KG1 (cell line): ENCODE measurements at regions not wholly inside any gene's neighbourhood (a gene's known extent, or its start where the extent isn't known, plus 50 kb on each side); places are given as distances from the start of the nearest gene placed in this dataset.
"Not testable (repeated sequence)": the region's sequence is repeated elsewhere in the genome, so short reads cannot be mapped to it uniquely, and the experiment has no call there.

Experiments used
- DNase-seq: peaks from one replicate; lab custom pipeline; 2025; lab: John Stamatoyannopoulos, UW

DNA sequence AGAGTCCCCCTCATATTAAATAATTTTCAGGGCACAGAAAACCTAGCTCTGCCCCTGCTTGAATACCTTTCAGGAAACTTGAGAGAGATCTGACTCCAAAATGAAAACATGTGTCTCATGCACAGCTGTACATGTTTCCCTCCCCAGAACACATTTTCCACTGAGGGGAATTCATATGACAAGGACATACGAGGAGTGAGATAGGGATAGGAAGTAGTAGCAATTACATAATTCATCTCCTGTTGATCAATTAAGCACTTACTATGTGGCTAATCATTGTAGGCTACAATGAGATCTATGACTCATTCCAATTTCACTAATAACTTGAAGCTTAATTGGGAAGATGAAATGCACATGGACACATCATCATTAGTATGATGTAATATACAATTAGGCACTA is 302.1 kb downstream of the PCDH11X start:
- not testable (repeated sequence) for DNase-seq

DNA sequence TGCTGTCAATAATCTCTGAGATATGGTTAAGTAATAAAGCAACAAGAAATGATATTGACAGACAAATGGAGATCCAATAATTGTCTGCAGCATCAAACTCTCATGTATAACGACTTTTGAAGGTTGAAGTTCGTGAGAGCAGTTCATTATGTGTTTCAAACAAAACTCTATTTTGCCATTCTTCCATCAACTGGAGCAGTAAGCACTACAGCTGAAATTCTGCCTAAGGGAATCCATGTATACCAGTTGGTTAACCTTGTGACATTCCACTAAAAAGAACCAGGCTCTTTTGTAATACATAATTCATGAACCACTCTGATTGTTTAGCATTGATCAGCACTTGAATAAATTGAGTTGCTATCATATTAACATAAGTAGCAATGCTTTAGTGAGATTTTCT is 311.6 kb downstream of the PCDH11X start:
- DNase-seq = not testable (repeated sequence)

DNA sequence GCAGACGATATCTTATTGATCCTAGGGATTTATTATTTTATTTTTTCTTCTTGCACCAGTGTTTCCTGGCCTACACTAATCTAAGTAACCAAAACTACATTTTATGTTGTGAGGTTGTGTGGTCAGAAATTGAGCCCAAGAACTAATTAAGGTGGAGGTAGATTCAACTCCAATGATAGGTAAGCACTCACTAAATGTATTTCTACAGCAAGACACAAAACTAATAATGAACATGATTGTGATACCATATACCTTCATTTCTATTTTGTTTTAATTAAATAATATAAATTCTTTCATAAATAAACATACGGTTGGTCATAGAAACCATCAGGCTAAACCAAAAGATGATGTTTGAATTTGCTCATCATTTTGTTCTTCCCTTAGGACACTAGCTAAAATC is 319.0 kb downstream of the PCDH11X start:
- DNase-seq = not testable (repeated sequence)

DNA sequence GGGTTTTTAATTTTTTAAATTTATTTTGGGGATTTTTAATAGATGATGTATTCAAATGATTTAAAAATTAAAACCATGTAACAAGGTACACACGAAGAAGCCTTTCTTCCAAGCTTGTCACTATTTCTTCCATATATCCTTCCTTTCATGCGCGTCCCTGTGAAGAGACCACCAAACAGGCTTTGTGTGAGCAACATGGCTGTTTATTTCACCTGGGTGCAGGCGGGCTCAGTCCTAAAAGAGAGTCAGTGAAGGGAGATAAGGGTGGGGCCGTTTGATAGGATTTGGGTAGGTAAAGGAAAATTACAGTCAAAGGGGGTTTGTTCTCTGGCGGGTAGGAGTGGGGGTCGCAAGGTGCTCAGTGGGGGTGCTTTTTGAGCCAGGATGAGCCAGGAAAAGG is 320.9 kb downstream of the PCDH11X start:
- not testable (repeated sequence) for DNase-seq

DNA sequence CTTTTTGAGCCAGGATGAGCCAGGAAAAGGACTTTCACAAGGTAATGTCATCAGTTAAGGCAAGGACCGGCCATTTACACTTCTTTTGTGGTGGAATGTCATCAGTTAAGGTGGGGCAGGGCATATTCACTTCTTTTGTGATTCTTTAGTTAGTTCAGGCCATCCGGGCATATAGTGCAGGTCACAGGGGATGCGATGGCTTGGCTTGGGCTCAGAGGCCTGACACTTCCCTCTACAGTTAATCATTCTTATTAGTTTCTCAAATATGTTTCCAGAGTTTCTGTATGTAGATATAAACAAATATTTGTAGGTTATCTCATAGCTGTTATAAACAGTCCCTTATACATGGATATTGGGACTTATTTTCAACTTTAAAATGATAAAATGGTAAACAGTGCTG is 326.5 kb downstream of the PCDH11X start:
- DNase-seq = not testable (repeated sequence)

DNA sequence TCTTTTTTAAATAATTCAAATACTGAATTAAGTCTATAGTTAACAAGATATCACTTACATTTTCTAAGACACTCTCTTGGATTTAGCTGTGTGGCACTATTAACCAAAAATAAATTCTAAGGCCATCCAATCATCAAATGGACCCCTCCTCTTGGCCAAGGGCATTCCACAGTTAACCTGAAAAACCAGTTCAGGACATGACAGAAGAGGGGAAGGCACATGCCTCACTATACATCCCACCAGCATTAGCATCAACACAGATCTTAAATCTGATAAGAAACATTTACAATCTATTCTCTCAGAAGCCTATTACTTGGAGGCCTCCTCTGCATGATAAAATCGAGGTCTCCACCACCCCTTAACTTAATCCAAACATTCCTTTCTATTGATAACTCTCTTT is 327.5 kb downstream of the PCDH11X start:
- DNase-seq = not testable (repeated sequence)

DNA sequence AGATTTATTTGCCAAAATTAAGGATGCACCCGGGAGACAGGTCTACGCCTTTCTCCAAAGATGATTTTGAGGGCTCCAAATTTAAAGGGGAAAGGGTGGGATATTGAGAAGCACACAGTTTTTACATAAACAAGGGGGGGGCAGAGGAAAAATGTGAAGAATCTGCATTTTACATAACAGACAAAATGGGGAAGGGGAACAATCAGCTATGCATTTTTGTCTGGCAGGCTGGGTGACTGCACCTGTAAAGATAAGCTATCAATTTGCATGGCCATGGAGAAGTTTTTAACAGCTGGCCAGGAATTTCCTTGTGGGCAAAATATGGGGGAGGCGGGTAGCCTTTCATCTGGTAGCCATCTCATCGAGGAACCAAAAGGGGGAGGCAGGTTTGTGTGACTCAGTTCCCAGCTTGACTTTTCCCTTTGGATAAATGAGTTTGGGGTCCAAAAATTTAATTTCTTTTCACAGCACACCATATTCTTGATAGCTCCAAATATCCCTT is 331.3 kb downstream of the PCDH11X start:
- not testable (repeated sequence) for DNase-seq

DNA sequence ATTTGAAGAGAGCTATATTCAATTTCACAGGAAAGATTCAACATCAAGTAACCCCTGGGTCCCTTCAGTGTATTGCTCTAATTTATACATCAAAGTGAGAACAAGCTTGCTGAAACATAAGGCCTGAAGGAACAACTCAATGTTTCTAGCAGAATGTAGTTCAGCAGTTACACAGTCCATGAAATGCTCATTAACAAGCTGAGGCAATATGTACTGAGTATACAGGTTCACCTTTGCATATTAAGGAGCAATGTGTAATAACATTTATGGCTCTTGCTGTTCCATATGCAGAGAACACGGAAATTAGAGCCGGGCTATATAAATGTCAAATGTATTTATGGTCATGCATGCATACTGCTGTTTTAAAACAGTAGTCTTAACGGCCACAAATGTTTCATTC is 338.5 kb downstream of the PCDH11X start:
- not testable (repeated sequence) for DNase-seq

DNA sequence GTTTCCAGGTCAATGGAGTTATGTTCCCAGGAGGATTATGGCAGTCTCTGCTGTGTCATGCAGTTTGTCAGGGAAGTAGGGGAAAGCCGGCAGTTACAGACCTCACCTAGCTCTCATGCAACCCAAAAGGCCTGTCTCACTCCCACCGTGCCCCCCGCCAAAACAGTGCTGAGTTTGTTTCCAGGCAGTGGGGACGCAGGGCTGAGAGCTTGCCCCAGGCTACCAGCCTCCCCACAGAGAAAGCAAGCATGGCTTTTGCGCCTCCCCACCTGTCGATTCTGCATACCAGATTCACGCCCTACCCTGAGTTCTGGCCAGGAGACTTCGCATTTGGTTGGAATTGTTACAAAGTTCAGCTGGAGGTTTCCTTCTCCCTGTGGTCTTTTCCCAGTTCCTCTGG is 383.9 kb downstream of the PCDH11X start:
- not testable (repeated sequence) for DNase-seq

DNA sequence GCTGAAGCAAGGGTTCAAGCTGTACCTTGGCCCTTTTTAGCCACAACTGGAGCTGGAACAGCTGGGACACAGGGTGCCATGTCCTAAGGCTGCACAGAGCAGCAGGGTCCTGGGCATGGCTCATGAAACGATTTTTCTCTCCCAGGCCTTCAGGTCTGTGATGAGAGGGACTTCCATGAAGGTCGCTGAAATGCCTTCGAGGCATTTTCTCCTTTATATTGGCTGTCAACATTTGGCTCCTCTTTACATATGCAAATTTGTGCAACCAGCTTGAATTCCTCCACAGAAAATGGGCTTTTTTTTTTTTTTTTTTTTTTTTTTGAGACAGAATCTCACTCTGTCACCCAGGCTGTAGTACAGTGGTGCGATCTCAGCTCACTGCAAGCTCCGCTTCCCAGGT is 430.8 kb downstream of the PCDH11X start:
- no peak for DNase-seq

DNA sequence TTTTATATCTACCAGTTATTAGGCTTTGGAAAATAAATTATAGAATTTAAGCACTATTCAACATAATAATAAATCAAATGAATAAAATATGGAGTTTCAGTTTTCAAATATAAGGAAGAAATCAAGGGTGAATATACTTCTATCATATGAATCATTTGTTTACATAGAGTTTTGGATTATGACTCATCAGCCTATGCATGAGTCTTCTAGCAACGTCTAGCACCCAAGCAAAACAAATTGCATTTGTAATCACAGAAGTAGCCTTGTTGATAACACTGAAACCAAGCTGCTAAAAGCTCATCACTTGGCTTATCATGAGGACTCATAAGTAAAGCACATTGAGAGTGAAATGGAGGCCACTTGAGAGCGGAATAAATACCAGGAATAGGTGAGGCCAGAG is 434.6 kb downstream of the PCDH11X start:
- no peak for DNase-seq

DNA sequence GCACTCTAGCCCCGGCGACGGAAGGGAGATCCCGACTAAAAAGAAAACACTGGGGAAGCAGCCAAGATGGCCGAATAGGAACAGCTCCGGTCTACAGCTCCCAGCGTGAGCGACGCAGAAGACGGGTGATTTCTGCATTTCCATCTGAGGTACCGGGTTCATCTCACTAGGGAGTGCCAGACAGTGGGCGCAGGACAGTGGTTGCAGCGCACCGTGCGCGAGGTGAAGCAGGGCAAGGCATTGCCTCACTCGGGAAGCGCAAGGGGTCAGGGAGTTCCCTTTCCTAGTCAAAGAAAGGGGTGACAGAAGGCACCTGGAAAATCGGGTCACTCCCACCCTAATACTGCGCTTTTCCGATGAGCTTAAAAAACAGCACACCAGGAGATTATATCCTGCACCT is 435.8 kb downstream of the PCDH11X start:
- DNase-seq = not testable (repeated sequence)

DNA sequence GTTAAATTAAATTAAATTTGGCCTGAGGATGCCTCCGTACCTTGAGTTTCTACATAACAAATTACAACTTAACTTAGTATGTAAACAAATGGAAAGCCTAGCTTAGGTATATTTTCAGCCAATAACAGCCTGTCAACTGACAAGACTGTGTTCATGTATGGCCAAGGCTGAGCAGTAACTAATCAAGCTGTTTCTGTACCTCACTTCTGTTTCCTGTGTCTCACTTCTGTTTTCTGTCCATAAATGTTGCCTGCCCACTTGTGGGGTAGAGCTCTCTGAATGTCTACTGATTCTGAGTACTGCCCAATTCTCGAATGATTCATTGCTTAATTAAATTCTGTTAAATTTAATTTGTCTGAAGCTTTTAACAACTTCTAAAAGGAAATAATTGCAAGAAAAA is 445.2 kb downstream of the PCDH11X start:
- no peak for DNase-seq

DNA sequence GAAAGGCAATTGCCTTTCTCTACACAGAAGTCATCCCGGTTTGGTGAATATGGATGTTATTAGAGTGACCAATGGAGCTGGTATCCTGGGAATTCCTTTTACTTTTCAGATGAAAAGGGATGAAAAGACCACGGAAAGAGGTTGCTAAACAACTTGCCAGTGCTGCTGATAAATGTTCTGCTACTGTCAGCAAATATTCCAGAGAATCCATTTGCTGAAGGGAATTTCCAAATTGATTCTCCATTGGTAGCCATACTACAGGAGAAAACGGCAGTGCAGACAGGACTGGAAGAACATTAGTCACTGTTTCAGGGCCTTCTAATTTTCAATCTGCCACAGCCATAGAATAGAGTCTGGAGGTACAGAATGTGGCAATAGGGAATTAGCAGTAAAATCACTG is 451.5 kb downstream of the PCDH11X start:
- no peak for DNase-seq

DNA sequence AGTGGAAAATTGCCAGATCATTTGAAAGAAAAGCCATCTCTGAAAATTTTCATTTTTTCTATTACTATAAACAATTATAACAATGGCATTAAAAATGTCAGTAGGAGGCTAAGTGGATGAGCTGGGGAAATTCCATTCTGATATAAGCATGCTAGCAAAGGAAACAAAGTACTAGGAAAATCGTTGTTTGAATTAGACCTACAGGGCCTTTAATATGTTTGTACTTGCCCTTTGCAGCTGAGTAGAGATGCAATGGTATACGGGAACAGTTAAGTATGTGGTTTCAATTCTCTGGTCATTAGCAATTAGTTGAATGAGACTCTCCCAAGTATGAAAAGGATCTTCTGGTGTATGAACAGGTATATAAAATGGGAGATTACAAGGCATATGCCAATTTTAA is 452.2 kb downstream of the PCDH11X start:
- DNase-seq = no peak

DNA sequence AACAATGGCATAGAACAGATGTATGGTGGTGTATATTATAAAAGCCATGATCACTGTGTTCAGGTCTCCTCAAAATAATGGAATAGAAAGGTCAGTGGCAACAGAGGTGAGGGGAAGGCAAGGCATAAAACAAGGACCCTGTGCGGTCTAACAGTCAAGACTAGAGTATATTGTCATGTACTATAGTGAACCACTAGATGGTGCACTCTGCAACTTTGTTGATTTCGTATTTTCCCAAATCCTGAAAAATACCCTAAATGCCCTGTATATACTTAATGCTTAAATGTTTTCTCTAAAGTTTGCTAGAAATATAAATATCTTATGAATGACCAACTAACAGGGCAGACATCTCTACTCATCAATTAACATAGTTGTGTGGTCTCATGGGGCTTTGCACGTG is 453.0 kb downstream of the PCDH11X start:
- DNase-seq = no peak

DNA sequence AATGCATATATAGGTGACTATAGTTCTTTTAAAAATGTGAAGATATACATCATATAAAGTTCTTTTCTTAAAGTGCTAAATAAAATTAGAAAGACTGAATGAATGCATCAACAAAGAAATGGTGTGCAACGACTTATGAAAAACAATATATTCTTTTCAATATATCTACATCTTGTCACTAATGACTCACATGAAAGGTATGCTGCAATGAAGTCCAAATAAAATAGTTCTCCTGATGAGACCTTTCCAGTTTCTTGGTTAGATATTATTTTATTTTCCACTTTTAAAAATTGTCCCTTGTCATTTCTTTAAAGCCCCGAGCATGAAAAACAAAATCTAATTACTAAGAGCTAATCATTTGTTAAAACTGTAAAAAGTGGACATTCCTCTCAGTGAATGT is 462.1 kb downstream of the PCDH11X start:
- no peak for DNase-seq

DNA sequence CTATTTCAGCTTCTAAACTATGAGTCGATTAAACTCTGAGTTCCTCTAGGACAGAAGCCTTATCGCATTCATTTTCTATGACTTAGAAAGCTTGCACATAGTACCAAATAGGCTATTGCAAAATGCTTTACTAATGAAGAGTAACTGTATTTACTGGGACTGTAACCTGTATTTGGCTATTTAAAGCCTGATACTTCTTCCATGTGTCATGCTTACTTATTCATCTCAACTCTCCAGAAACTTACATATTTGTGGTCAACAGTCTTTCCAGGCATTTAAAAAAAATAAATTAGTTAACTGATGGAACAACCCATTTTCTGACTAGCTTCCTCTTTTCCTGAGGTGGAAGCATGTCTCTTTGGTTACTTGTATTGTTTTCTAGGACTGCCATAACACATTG is 467.9 kb downstream of the PCDH11X start:
- no peak for DNase-seq

DNA sequence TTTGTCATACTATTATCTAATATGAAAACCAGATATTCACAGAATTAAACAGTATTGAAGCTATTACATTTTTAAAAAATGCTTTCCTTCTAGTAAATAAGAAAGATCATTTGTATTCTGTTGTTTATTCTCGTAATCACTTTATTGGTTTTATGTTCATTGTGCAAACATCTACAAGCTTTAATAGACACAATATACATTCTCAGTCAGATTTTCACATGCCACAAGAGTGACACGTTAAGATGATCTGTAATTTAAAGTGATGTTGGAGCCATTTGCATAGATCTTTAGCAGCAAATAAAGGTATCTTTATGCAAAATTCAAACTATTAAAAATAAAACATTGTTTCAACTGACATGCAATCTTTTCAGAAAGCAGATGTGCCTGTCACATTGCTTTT is 469.9 kb downstream of the PCDH11X start:
- no peak for DNase-seq

DNA sequence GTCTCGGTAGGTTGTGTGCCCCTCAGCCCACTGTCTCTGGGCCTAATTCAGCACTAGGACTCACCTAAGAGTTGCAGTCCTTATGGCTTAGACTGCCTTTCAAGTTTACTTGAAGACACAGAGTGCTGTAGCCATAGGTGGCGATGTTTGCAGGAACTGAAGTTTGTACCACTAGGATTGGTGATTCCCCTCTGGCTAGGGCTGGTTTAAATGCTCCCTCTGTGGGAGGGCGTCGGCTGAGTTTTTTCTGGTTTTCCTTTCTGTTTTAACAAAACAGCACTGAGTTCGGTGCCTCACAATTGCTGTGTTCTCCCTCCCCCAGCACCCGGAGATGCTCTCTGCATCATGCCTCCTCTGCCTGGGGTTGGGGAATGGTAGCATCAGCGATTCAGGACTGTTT is 480.9 kb downstream of the PCDH11X start:
- no peak for DNase-seq

DNA sequence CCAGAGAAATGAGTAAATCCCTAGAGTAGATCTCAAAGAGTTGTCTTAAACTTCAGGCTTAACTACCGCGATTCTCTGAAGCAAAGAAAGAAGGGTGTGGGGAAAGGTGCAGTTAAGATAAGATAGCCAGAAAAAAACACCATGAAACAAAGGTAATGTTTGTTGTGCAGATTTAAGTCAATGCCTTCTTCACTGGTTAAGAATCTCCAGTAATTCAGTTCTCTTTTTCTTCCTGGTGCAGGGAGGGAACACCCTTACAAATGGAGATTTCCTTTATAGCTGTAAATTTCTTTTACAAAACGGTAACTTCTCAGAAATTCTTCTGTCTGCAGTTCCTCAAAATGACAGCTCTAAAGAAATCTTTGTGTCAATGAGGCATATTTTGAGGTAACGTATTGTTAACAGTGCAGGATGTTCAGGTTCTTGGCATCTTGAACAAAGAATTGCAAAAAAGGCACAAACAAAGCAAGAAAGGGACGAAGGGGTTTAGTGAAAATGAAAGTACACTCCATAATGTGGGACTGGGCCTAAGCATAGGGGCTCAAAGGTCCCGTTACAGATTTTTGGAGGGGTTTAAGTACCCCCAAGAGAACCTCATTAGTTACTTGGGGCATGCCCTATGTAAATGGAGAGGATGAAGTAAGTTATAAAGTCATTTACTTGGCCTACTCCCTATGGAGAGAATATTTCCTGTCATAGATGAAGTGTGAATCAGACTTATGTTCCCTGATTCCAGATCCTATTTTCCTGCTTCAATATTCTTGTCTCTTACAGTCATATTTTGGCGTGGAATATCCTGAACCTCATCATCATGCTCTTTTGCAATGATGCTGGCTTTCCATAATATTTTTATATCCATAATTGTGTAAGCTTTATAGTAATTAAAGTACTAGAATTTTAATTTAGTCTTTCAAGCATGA is 492.0 kb downstream of the PCDH11X start:
- DNase-seq = peak; percentile 14

DNA sequence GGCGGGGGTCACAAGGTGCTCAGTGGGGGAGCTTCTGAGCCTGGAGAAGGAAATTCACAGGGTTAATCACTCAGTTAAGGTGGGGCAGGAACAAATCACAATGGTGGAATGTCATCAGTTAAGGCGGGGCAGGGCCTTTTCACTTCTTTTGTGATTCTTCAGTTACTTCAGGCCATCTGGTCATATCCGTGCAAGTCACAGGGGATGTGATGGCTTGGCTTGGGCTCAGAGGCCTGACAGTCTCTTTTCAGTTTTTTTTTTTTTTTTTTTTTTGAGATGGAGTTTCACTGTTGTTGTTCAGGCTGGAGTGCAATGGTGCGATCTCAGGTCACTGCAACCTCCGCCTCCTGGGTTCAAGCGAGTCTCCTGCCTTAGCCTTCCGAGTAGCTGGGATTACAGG is 499.4 kb downstream of the PCDH11X start:
- DNase-seq = not testable (repeated sequence)

DNA sequence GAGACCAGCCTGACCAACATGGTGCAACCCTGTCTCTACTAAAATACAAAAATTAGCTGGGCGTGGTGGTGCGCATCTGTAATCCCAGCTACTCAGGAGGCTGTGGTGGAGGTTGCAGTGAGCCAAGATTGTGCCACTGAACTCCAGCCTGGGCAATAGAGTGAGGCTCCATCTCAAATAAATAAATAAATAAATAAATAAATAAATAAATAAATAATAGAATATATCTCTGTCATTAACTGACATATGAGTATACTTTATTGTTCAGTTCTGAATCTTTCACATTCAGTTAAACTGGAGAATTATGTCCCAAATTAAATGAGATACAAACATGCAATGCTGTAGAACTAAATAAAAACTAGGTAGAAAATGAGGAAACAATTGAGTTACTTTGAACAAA is 501.2 kb downstream of the PCDH11X start:
- DNase-seq = not testable (repeated sequence)

DNA sequence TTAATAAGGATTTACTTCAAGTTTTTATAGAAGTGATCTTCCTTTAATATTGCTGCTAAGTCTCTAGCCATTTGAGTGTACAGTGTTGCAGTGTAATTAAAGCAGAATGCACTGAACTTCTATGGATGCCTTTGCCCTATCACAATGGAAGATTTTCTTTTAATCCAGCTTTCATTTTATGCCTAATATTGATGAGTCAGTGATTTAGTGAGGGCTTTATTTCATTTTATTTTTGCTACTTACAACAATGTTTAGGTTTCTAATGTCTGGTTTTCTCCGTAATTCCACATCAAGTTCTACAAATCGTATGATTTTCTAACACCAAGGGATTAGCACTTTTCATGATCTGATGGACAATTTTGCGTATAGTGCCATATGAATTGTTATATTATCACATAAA is 504.1 kb downstream of the PCDH11X start:
- no peak for DNase-seq
